Stimulated activated CD4-positive, alpha-beta T cell treated with anti-CD3 and anti-CD28 coated beads, Interleukin-15, amount 100 ng/mL, for 24 hours (primary cell): ENCODE measurements at regions not wholly inside any gene's neighbourhood (a gene's known extent, or its start where the extent isn't known, plus 50 kb on each side); places are given as distances from the start of the nearest gene placed in this dataset.

Experiments used
- DNase-seq: peaks from one replicate; pipeline ENCODE4 v3.0.0-alpha.2; 2020

DNA sequence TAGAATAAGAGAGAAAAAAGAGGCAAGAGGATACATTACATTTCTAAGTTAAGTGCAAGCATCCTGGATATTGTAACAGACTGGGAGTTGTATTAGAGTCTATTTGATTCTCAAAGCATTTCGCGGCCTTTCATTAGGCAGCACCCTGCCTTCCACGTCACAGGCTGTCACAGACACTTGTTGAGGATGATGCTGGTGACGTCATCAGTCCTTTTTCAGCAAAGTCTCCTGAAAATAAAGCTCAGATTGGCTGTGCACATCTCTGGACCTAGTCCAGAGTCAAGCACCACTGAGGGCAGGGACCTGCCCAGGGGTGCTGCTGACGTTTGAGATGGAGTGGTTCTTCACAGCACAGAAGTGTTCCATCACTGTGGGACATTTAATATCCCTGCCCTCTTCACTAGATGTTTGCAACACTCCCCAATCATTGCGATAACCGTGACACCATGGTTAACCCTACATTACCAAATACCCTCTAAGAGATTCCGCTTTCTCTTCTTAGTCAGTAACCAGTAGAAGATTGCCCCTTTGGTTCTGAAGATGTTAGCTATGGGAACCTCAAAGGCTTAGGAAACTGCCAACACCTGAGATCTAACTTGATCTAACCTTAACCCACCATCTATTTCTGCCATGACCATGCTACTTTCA, 72.7 kb upstream of the F3 start:
- DNase-seq, result no peak

DNA sequence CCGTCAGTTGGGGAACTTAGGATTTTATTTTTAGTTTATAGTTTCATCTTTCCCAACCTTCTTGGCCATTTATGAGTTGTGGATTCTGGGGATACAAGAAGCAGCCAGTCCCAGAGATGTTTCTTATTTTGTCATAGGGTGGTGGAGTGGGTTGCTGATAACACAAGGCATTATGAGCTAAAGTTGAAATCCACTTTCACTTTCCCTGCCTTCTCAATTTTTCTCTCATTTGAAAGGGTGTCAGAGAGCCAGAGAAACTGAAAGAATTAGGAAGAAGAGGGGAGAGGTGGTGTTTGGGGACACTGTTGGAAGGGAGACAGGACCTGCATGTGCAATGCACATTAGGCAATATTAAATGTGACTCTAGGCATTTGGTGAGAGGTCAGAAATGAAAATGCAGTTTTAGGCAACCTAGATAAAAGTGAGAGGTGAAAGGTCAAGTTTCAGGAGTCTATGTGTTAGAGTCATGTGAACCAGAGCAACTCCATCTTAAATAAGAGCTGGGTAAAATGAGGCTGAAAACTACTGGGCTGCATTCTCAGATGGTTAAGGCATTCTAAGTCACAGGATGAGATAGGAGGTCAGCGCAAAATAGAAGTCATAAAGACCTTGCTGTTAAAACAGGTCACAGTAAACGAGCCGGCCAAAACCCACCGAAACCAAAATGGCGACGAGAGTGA, 71.1 kb upstream of the F3 start:
- no peak for DNase-seq

DNA sequence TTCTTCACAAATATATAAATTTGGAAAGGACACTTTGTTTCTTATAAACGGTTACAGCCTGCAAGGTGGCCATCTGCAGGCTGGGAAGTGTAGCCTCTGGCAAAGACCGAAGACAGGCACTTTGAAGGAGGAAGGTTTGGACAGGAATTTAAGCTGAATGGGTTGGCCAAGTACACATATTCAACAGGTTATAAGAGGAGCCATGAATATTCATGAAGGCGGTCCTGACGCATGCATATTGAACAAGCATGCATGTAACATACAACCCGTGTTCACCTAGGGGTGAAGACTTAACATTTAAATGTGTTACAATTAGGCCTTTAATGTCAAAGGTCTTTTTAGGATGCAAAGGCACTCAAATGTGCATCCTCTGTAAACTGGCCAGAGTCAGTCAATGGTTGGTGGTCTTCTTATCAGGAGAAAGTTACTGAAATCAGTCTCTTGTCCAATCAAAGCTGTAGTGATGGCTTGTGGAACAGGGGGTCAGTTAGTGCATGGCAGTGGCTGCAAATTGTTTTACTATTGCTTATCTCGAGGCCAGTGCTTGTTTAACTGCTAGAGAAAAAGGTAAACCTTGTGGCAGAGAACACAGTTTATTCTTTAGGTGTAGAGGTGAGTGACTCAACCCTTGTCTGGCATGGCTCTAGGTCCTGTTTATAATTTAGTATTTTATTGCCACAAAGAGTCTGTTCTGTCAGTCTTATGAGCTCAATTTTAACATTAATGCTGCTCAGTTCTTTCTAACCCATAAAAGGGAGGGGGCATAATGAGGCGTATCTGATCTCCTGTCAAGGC, 70.3 kb upstream of the F3 start:
- DNase-seq, result no peak

DNA sequence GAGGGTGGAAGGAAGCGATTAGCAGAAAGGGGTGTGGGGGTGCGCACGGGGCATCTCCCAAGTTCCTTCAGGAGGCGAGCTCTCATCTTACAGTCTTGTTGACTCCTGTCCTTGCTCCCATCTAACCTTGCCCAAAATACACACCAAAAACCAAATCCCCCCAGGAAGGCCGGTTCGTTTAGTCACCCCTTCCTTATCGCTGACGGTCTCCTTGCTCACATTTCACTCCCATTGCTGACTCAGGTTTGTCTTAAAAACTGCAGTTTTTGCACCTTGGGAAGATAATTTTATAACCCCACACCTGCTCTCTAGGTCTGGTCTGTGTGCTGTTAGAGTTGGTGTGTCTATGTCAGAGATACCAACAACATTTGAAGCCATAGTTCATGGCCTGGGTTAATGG, 68.1 kb upstream of the F3 start:
- DNase-seq, result no peak

DNA sequence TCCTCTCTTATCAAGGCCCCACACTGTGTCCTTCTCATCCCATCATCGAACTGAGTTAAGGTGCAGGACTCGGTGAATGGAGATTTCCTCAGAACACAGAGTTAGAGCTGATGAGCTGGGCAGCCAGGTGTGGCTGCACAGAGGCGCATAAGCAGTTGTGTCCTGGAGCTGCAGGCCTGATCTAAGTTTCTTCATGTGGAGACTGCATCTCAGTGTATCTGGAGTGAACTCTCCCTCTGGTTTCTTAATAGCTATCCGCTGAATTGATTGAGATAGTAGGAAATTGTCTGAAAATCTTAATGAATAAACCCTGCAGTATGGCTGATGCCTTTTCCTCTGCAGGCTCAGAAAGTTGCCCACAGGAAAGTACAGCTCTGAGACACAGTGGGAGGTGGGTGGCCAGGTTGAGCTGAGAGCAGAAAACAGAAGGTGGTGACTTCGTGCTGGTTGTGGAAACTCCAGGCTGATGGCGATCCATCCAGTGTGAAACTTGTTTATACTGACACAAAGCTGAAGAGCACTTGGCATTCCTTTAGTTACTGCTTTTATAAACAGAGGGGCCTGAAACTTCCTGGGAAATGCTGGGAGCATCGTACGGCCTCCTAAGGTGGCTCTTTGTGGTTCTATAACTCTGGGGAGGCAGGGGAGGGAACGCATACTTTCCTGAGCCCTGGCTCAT, 67.4 kb upstream of the F3 start:
- no peak for DNase-seq

DNA sequence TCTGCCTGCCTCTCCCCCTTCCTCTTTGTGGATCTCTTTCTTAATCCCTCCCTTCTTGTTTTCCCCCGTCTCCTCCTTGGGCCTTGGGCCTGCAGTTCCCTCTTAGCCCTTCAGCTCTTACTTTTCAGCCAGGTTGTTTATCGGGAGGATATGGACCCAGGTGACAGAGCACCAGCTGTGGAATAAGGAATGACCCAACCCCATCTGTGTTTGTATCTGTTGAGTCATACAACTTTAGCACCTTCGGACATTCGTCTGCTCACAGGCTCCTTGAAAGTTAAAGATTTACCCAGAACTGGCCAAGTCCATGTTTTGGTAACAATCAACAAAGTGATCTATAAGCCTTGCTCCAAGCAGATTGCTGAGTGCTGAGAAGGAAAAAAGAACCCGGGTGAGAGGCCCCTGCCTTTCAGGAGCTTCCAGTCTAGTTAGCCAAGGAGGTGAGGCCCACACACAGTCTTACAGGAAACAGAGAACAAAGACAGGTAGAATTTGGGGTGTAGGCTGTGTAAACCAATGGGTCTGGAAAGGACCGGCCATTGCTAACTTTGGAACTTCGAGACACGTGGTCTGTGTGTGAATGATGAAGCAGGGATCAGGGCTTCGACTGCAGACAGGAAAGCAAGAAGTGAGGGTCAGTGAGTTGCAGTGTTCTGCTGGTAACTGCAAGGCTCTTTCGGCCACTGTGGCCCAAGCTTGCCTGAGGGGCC, 66.7 kb upstream of the F3 start:
- DNase-seq, result no peak

DNA sequence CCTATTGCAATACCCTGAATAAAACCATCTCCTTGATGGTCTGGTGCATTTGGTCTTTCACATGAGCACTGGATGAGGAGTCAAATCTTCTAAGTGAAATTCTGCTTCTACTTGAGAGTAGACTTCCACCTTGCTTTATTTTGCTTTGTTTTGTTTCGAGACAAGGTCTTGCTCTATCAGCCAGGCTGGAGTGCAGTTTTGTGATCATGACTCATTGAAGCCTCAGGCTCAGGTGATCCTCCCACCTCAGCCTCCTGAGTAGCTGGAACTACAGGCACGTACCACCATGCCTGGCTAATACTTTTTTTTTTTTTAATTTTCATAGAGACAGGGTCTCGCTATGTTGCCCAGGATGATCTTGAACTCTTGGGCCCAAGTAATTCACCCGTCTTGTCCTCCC, 65.8 kb upstream of the F3 start:
- no peak for DNase-seq

DNA sequence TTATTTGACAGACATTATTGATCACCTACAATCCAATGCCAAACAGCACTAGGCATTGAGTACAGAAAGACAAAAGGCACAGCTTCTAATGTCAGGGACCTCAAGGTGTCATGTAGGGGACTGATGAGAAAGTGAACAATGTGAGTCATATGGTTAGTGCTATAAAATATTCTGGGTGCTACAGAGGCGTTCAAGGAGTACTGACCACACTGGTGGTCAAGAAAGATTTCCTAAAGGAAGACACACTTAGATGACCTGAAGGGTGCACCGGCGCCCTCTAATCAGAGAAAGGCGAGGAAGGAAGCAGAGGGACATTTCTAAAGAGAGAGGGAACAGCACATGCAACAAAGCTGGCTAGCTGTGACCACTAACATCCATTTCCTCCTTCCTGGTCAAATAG, 64.9 kb upstream of the F3 start:
- no peak for DNase-seq

DNA sequence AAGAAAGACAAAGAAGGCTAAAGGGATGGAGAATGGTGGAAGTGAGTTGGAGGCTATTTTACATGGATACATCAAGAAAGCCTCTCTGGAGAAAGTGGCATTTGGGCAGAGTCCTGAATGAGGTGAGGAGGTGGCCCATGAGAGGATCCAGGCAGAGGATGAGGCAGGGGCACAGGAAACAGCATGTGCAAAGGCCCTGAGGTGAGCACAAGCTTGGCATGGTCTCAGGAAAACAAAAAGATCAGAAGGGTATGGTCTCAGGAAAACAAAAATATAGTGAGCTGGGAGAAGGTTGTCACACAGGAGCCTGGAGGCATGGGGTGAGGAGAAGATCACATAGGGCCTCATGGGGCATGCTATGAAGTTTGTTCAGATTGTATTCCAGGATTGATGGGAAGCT, 62.1 kb upstream of the F3 start:
- no peak for DNase-seq

DNA sequence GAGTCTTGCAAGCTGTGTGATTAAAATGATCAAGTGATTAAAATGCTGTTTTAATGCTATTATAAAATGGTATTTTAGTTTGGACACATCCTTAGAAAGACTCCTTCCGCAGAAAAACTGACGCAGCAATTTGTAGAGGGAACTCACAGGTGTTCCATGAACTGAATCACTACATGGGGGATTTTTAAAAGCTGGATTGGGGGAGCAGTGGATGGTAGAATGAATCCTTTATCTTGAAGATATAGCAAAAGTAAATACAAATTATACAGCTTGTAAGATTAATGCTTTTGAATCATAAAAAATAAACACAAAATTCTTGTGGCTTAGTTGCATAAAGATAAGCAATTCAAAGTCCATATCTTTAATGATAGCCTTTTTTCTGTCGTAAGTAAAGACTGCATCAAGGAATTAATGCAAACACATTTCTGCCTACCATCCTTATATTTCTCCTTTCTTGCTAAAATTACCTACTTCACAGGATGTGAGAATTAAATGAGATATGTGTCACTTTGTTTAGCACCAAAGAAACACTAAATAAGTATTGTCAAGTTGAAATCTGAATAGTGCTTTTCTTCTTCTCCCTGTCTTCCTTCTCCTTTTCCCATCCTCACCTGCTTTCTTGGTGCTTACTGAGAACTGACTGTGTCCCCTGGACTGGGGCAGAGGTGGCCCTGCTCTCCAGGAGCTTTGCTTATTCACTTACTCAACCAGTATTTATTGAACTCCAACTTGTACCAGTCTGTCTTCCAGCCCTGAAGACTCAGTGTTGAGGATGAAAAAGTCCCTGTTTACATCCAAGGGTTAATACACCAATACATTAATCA, 61.5 kb upstream of the F3 start:
- no peak for DNase-seq

DNA sequence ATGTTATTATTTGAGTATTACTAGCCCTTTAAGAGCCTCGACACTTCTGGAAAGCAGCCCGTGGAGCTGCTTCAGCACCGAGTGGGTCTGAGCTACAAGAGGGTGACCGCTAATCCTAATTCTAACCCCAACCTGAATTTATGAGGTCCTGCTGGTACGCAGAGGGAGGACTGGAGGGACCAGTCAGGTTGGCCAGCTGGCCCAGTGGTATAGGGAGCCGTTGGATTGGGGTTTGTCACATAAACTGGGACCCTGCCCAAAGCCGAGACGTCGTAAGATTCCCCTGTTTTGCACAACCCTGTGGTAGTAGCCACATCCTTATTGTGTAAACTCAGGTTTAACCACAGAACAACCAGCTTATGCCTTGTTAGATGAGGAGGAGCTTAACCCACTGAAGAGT, 60.8 kb upstream of the F3 start:
- DNase-seq, result no peak

DNA sequence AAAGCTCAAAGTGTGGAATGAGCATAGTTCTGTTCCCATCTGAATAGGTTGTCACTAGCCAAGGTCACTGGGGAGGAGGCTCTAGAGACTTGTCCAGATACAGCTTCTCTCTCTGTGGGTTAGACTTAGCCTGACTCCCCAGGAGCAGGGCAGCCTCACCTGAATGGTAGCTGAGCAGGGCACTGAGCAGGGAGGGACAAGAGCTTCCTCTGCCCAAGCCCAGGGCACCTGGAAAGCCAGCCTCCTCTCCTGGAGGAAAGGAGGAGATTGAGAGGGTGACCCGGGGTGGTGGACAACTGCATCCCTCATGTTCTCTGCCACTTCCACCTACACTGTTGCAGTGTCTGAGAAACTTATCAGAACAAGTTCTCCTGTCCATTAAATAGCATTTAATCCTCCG, 59.0 kb upstream of the F3 start:
- DNase-seq, result no peak

DNA sequence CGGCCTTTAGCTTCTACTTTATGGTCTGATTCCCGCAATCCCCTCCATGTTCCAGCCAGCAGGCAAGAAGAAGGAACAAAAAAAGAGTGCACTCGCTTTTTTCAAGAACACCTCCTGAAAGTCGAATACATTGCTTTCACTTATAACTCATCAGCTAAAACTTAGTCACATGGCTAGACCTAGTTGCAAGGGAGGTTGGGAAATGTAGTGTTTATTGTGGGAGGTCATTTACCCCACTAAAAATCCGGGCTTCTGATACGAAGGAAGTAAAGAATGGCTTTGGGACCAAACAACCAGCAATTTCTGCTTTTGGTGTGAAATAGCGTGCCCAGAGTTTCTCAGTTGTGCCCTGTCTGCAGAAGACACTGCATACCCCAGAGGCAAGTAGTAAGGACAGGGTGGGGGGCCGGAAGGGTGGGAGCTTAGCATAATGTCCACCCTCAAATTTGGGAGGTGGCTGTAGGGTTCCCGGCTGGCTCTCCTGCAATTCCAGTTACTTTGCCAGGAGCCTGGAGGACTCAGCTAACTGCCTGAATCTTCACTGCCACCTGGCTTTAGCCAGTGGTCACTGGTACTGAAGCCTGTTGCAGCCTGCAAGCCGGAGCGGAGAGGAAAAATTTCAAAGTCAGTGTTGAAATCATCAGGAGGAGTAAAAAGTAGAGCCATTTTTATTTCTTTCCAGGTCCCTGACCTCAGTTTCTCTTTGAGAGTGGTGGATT, 57.7 kb upstream of the F3 start:
- no peak for DNase-seq

DNA sequence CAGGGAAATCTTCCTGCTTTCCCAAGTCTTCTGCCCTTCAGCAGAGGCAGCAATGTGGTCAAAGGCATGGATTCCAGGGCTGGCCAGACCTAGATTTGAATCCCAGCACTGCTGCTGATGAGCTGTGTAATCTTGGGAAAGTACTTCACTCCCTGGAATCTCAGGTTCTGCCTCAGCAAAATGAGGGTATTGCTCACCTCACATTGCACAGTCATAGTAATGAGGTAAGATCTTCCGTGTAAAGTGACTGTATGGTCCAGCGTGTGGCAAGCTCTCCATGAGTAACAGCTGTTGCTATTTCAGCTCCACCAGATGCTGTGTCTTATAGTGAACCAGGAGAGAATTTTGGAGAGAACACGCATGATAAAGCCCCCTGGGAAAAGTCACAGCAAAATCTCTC, 56.1 kb upstream of the F3 start:
- no peak for DNase-seq

DNA sequence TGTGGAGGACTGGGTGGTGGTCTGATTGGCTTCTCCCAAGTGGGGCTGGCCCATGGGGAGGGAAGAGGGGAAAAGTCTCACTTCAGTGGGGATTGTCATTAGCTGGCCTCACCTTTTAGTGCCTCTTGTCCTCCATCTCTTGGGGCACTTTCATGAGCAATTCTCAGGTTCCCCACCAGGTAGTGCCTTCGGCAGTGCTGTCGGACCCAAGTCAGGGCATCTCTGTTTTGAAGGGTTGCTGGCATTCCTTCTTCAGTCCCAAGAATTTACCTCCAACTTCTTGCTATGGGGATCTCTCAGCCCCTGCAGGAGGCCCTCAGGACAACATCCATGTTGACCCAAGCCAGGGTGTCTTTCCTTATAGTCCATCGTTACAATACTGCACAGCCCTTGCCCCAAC, 54.7 kb upstream of the F3 start:
- no peak for DNase-seq

DNA sequence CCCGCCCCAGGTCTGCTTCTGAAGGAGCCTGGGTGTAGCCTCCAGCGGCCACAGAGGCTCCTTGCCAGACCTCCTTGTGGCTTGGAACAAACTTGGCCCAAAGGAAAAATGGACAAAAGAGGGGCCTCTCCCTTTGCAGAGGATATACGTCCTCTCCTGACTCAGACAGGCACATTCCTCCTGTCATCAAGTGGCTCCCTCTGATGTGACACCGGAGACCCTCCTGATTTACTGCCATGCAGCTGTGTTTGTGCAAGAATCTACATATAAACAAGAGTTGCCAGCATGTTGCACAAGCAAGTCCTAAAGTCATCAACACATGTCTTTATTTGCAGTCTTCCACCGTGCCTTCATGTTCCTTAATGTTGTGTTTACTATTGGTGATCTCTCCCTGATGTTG, 54.1 kb upstream of the F3 start:
- DNase-seq, result no peak

DNA sequence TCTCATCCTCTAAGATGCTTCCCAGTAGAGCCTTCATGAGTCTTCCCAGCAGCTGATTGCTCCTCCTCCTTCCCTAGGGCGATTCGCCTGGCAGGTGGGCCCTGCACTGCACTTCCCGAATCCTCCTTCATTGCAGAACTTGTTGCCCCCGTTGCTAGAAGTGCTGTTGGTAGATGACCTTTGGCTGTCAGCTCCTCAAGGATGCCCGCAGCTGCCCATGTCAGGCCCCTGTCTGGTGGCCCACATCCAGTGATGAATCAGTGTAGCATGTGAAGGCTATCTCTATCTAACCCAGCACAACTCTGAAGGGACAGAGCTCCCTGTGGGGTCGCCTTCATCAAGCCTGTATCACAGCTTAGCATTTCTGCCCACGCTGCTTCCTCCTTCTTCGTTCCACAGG, 52.1 kb upstream of the F3 start:
- DNase-seq, result no peak

DNA sequence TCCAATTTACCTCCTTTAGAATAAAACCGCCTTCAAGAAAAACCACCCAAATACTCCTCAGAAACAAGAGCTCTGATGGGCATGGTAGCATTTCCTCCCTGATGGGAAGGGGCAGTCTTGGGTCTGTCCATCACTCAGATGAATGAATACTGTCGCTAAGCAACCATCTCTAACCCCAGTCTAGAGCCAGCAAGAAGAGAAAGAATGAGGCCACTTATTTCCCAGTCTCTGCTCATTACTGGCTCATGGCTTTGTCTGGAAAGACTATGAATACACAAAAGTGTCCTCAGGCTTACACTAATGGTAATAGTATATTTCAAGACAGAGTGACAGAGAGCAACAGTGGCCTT, 51.0 kb upstream of the F3 start:
- DNase-seq, result no peak

DNA sequence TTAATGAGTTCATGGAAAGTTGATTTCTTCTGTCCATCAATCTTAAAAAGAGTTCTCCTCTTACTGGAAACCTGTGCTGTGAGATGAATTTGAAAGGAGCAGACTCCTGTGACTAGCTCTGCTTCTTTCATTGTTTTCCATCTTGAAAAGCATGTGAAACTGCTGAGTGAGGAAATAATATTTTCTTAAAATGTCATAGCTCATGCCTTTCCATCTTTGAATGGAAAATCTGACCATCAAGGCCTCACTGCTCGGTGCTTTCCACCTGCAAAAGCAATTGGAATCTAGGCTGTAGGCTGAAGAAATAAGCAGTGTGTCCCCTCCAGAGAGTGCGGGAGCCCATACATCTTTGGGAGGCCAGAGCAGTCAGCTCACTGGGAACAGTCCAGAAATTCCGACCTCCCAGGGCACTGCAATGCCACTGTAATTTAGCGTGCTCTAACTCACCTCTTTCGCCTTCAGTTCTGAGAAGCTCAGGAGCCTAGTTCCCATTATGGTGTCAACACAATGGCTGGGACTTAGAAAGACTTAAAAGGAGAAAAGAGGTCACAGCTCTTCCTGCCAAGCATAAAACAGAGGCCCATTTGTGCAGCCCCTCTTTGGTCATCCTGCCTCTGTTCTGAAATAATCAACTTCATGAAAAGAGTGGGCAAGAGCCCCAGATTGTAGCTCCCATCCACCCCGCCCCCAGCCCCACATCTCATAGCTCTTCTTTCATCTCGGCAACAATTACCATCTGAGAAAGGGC, 50.4 kb upstream of the F3 start:
- DNase-seq, result no peak
